Ovary (tissue), 7 donors: ENCODE measurements at regions not wholly inside any gene's neighbourhood (a gene's known extent, or its start where the extent isn't known, plus 50 kb on each side); places are given as distances from the start of the nearest gene placed in this dataset.

Source experiments
- DNase-seq, 5 donors: peaks; one replicate each; pipeline ENCODE4 v3.0.0-alpha.2; 2019 to 2020
- H3K27ac ChIP-seq, 2 donors: fragments of 200-600 bp; one replicate each; pipeline versions ENCODE4 v1.5.1 to v1.8.0; 2019 to 2022
- H3K27me3 ChIP-seq: fragments of 200-600 bp; one replicate; pipeline ENCODE4 v1.8.0; 2022
- H3K36me3 ChIP-seq: fragments of 200-600 bp; sonication (generic); one replicate; pipeline ENCODE4 v1.5.1; 2019
- H3K4me1 ChIP-seq: one replicate; pipeline ENCODE4 v1.8.1; 2013; ENCODE audit warnings: mild to moderate bottlenecking, moderate library complexity; ENCODE audit not compliant: insufficient read depth
- H3K4me3 ChIP-seq: fragments of 200-600 bp; sonication (generic); one replicate; pipeline ENCODE4 v1.5.1; 2017
- H3K9me3 ChIP-seq, 2 donors: fragments of 200-600 bp in 1 of 2; sonication (generic) in 1 of 2; one replicate each; pipeline versions ENCODE4 v1.5.1 to v1.8.1; 2013 to 2019; ENCODE audit warnings: mild to moderate bottlenecking in 1 of 2, moderate library complexity in 1 of 2
- CTCF ChIP-seq, 3 donors: fragments of 450-650 bp in 2 of 3; fragments of 200-600 bp in 1 of 3; IDR thresholded peaks; one replicate each; pipeline versions ENCODE4 v1.5.1 to v1.8.0; 2016 to 2022; ENCODE audit warnings: antibody characterized with exemption in 3 of 3, mild to moderate bottlenecking in 1 of 3
- EP300 ChIP-seq: sonication (generic); formaldehyde crosslinking; IDR thresholded peaks from one replicate; pipeline ENCODE4 v1.6.1; 2017; ENCODE audit warnings: antibody characterized with exemption
- POLR2A ChIP-seq: fragments of 450-650 bp; IDR thresholded peaks from one replicate; pipeline ENCODE4 v1.6.1; 2017; ENCODE audit warnings: antibody characterized with exemption, mild to moderate bottlenecking, moderate library complexity
- WGBS, 3 donors: extraction: QIAGEN DNeasy Blood & Tissue Kit in 1 of 3; methylation state at CpG; one replicate each; pipeline versions ENCODE4 v1.1.5 to v1.1.7; 2013 to 2017; 5-methylcytosine and 5-hydroxymethylcytosine counted together
- intact Hi-C, 4 donors: fragments of 100-400 bp; cut with DNase I; formaldehyde crosslinking; loops; one replicate each; pipeline versions ENCODE4 v1.11.0 to v1.15.1; 2022 to 2023
- donor health status: DM: no; HTN: no; CAD: no; lungs with moderate emphysema.
- donor health status: DM: no; HTN: no; CAD: no.
- donor health status: Bipolar disorder and iron deficiency.
- donor health status: DM: no; HTN: no; CAD: no.
- donor health status: DM: yes; HTN: yes; CAD: no.

- no peak overlapping the region for H3K4me3 ChIP-seq
- no peaks in the 10 kb centered on the region for H3K9me3 ChIP-seq
- intact Hi-C loops: no loop called here
- no peak for DNase-seq
- no peak for TF ChIP-seq EP300
- WGBS, 3 donors: 49 to 98% (median 98%) methylated on average over 2 of the region's 2 CpGs
- H3K36me3 ChIP-seq: no peaks in the 10 kb centered on the region
- no peaks in the 10 kb centered on the region for H3K27me3 ChIP-seq
- H3K27ac ChIP-seq: no peak overlapping the region
- no peaks in the 10 kb centered on the region for H3K4me1 ChIP-seq
Measured at GRCh38 chr2:105649534-105649933, 95.2 kb upstream of the NCK2 start.

GRCh38 chr2:105647731-105648130, 97.0 kb upstream of the NCK2 start:
- TF ChIP-seq CTCF (IDR thresholded peaks at IDR 0.05): no peak
- TF ChIP-seq POLR2A: no peak
- no peak for TF ChIP-seq EP300
- DNase-seq: no peak
- WGBS, 3 donors: 67 to 93% (median 86%) methylated on average over 3 to 4 of the region's 4 CpGs
- H3K9me3 ChIP-seq: no peaks in the 10 kb centered on the region
- H3K27ac ChIP-seq: no peak overlapping the region
- H3K4me3 ChIP-seq: no peak overlapping the region
- no peaks in the 10 kb centered on the region for H3K36me3 ChIP-seq
- intact Hi-C loops: no loop called here
- H3K4me1 ChIP-seq: peaks cover 4% of the 10 kb centered on the region
- no peaks in the 10 kb centered on the region for H3K27me3 ChIP-seq

GRCh38 chr2:105646774-105647076, 98.0 kb upstream of the NCK2 start:
- intact Hi-C loops: no loop called here
- H3K9me3 ChIP-seq: no peaks in the 10 kb centered on the region
- H3K27ac ChIP-seq: no peak overlapping the region
- 92 to 98% (median 93%) methylated on average over 4 of the region's 4 CpGs for WGBS, 3 donors
- no peak for TF ChIP-seq EP300
- TF ChIP-seq POLR2A: no peak
- TF ChIP-seq CTCF (IDR thresholded peaks at IDR 0.05): no peak
- H3K4me3 ChIP-seq: no peak overlapping the region
- no peaks in the 10 kb centered on the region for H3K36me3 ChIP-seq
- peaks cover 4% of the 10 kb centered on the region for H3K4me1 ChIP-seq
- no peak for DNase-seq
- no peaks in the 10 kb centered on the region for H3K27me3 ChIP-seq

GRCh38 chr2:105645938-105646773, 98.6 kb upstream of the NCK2 start:
- Histone ChIP-seq H3K4me3 (no peak overlapping the region), H3K4me1 (peaks cover 4% of the 10 kb centered on the region), H3K36me3 (no peaks in the 10 kb centered on the region), H3K27me3 (no peaks in the 10 kb centered on the region), H3K9me3 (no peaks in the 10 kb centered on the region), H3K27ac (no peak overlapping the region)
- TF ChIP-seq EP300 (no peak), CTCF (IDR thresholded peaks at IDR 0.05) (no peak), POLR2A (no peak)
- 74 to 75% (median 74%) methylated on average over 8 of the region's 8 CpGs for WGBS, 3 donors
- intact Hi-C loops: no loop called here
- no peak for DNase-seq

- Histone ChIP-seq H3K36me3 (no peaks in the 10 kb centered on the region), H3K4me3 (no peak overlapping the region), H3K4me1 (peaks cover 4% of the 10 kb centered on the region), H3K27ac (no peak overlapping the region), H3K9me3 (no peaks in the 10 kb centered on the region), H3K27me3 (no peaks in the 10 kb centered on the region)
- intact Hi-C loops: no loop called here
- 85 to 90% (median 90%) methylated on average over 18 of the region's 18 CpGs for WGBS, 3 donors
- DNase-seq: no peak
- TF ChIP-seq EP300 (no peak), POLR2A (no peak), CTCF (IDR thresholded peaks at IDR 0.05) (no peak)
Measured at GRCh38 chr2:105645031-105645937, 99.4 kb upstream of the NCK2 start.
